ENCODE measurements at regions not wholly inside any gene's neighbourhood (a gene's known extent, or its start where the extent isn't known, plus 50 kb on each side); places are given as distances from the start of the nearest gene placed in this dataset.

- DNase-seq (ENCODE audit: insufficient read length, low spot score), result no peak
- no peak for FAIRE-seq
- TF ChIP-seq POLR2A (IDR thresholded peaks at IDR 0.05; ENCODE audit: low read depth, low read length), result no peak
Observed at GRCh38 chr1:114238053-114238452, 84.4 kb upstream of the SYT6 start.

DNA sequence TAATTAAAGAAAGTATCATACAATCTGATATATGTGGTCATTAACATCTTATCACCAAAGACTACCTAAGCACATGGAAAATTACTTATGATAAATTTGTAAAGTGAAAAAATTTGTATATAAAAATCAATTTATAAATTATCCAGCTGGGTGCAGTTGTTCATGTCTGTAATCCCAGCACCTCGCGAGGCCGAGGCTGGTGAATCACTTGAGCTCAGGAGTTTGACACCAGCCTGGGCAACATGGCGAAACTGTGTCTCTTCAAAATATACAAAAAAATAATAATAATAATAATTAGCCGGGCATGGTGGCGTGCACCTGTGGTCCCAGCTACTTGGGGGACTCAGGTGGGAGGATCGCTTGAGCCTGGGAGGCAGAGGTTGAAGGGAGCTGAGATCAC lies 82.8 kb upstream of the SYT6 start:
- FAIRE-seq, result no peak
- DNase-seq (ENCODE audit: insufficient read length, low spot score), result no peak
- TF ChIP-seq POLR2A (IDR thresholded peaks at IDR 0.05; ENCODE audit: low read depth, low read length), result no peak

- no peak for DNase-seq (ENCODE audit: insufficient read length, low spot score)
- TF ChIP-seq POLR2A (IDR thresholded peaks at IDR 0.05; ENCODE audit: low read depth, low read length), result no peak
- no peak for FAIRE-seq
Observed at GRCh38 chr1:114235960-114236359, 82.3 kb upstream of the SYT6 start.

GRCh38 chr1:114235281-114235680 lies 81.6 kb upstream of the SYT6 start:
- FAIRE-seq, result no peak
- no peak for TF ChIP-seq POLR2A (IDR thresholded peaks at IDR 0.05; ENCODE audit: low read depth, low read length)
- DNase-seq (ENCODE audit: insufficient read length, low spot score), result no peak

DNA sequence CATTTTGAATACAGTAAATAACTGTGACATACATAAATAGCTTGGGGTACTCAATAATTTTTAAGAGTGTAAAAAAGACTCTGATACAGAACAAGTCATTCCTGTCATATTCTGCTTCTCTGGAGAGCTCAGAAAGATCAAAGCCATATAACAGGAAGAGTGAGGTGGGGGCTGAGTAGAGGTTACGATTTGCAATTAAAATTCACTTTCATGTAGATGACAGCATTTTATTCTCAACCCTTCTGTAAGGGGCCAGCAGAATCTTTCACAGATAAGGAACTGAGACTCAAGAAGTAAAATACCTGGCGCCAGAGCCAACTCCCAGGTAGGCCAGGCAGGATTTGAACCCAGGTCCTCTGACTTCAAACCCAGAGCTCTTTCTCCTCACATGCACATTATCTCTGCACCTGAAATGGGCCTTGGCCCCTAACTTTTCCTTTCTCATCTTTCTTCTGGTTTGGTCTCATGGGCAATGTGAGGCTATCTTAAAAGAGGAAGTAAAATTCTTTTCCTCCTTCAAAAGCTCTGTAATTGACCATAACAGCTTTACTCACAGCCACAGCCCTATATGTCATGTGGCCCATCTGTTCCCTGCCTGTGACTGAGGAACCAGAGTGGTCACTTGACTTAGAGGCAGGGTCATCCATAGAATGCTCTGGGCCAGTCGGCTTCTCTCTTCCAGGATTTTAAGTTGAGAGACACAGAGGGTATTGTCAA lies 80.9 kb upstream of the SYT6 start:
- DNase-seq (ENCODE audit: insufficient read length, low spot score) (no peak), FAIRE-seq (no peak)
- TF ChIP-seq POLR2A (IDR thresholded peaks at IDR 0.05; ENCODE audit: low read depth, low read length), result no peak

GRCh38 chr1:114232691-114233090 lies 79.0 kb upstream of the SYT6 start:
- TF ChIP-seq POLR2A (IDR thresholded peaks at IDR 0.05; ENCODE audit: low read depth, low read length), result no peak
- DNase-seq (ENCODE audit: insufficient read length, low spot score), result no peak
- no peak for FAIRE-seq

DNA sequence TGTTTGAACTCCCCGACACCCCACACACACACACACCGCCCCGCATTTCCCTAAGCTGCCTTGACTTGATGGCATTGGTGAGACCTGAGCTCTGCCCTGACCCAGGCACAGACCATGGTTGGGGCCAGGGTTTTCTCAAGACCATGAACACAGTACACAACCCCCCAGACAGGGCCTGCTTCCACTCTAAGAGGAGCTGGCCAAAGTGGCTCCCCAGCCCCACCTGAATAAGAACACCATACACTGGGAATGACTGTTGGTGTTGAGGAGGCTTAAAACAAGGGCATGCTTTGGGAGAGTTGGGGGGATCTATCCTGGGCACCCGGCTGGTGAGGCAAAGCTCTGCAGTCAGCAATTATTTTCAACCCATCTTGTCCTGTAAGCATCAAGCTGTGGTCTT lies 77.6 kb upstream of the SYT6 start:
- no peak for FAIRE-seq
- DNase-seq (ENCODE audit: insufficient read length, low spot score), result no peak
- TF ChIP-seq POLR2A (IDR thresholded peaks at IDR 0.05; ENCODE audit: low read depth, low read length), result no peak

GRCh38 chr1:114229368-114229767 lies 75.7 kb upstream of the SYT6 start:
- DNase-seq (ENCODE audit: insufficient read length, low spot score) (no peak), FAIRE-seq (no peak)
- TF ChIP-seq POLR2A (IDR thresholded peaks at IDR 0.05; ENCODE audit: low read depth, low read length), result no peak

GRCh38 chr1:114227059-114227458 lies 73.4 kb upstream of the SYT6 start:
- DNase-seq (ENCODE audit: insufficient read length, low spot score) (no peak), FAIRE-seq (no peak)
- no peak for TF ChIP-seq POLR2A (IDR thresholded peaks at IDR 0.05; ENCODE audit: low read depth, low read length)

- no peak for TF ChIP-seq POLR2A (IDR thresholded peaks at IDR 0.05; ENCODE audit: low read depth, low read length)
- no peak for FAIRE-seq
Observed at GRCh38 chr1:114224196-114224907, 70.7 kb upstream of the SYT6 start.

DNA sequence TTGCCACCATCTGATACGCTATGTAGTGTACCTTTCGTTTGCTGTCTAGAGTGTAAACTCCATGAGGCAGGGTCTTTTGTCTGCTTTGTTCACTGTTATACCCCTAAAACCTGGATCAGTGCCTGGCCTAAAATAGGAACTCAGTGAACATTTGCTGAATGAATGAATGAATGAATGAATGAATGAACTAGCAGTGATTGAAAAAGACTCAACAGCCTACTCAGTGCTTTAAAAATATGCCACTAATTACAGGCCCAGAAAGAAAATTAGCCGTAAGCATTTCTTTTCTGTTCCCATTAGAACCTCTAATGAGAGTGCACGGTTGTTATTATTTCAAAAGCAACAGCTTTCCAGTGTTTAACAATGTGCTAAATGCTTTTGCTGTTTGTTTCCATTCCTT lies 69.3 kb upstream of the SYT6 start:
- DNase-seq (ENCODE audit: insufficient read length, low spot score) (no peak), FAIRE-seq (no peak)
- TF ChIP-seq POLR2A (IDR thresholded peaks at IDR 0.05; ENCODE audit: low read depth, low read length), result no peak

More at GRCh38 chr1:114224196-114224907, 70.7 kb upstream of the SYT6 start:
- DNase-seq (ENCODE audit: insufficient read length, low spot score), result no peak

- FAIRE-seq, result no peak
- no peak for TF ChIP-seq POLR2A (IDR thresholded peaks at IDR 0.05; ENCODE audit: low read depth, low read length)
- DNase-seq (ENCODE audit: insufficient read length, low spot score), result no peak
Observed at GRCh38 chr1:114219172-114219868, 65.7 kb upstream of the SYT6 start.

- no peak for DNase-seq (ENCODE audit: insufficient read length, low spot score)
- no peak for FAIRE-seq
- TF ChIP-seq POLR2A (IDR thresholded peaks at IDR 0.05; ENCODE audit: low read depth, low read length), result no peak
Observed at GRCh38 chr1:114218361-114219171, 64.9 kb upstream of the SYT6 start.

Data from H54 (cell line).